AG04450 (cell line): ENCODE measurements at regions not wholly inside any gene's neighbourhood (a gene's known extent, or its start where the extent isn't known, plus 50 kb on each side); places are given as distances from the start of the nearest gene placed in this dataset.

Experiments used
- CTCF ChIA-PET: fragments of 300-600, 350-600 bp; formaldehyde crosslinking; extraction: SDS; loops from one replicate; lab custom pipeline; 2022; ENCODE audit warnings: antibody characterized with exemption, inconsistent platforms; lab: Charles Lee
- POLR2A ChIA-PET: fragments of 350-600 bp; formaldehyde crosslinking; extraction: SDS; loops from one replicate; lab custom pipeline; 2021; ENCODE audit warnings: antibody characterized with exemption, inconsistent platforms; lab: Yijun Ruan, JAX
- DNase-seq: peaks from one replicate; pipeline ENCODE4 v3.0.0-alpha.2; 2011; ENCODE audit warnings: low read depth, low spot score
- H3K27ac ChIP-seq: one replicate; pipeline ENCODE4 v1.5.1; 2012; ENCODE audit warnings: low read depth, low read length, control low read depth
- H3K27me3 ChIP-seq: one replicate; pipeline ENCODE4 v1.6.0; 2012; ENCODE audit warnings: low read length; ENCODE audit not compliant: control insufficient read depth, insufficient read depth
- H3K4me3 ChIP-seq: 2 replicates; pipeline ENCODE4 v1.5.1; 2011; ENCODE audit warnings: mild to moderate bottlenecking, low read depth, low read length, control low read depth
- H3K9me3 ChIP-seq: 2 replicates; pipeline ENCODE4 v1.5.1; 2012; ENCODE audit warnings: low read length; ENCODE audit not compliant: control insufficient read depth, insufficient read depth
- CTCF ChIP-seq: IDR thresholded peaks from 2 replicates; pipeline ENCODE4 v1.5.1; 2011; ENCODE audit warnings: low read depth, low read length, control low read depth, inconsistent platforms

GRCh38 chr3:87052499-87053260, 61.7 kb upstream of the VGLL3 start:
- H3K27ac ChIP-seq, result no peak overlapping the region
- POLR2A ChIA-PET, result no interaction called here
- CTCF ChIA-PET, result no interaction called here
- no peaks in the 10 kb centered on the region for H3K9me3 ChIP-seq
- H3K4me3 ChIP-seq, result peak overlapping the region; percentile 33
- no peak for TF ChIP-seq CTCF
- no peaks in the 10 kb centered on the region for H3K27me3 ChIP-seq
- no peak for DNase-seq

- Histone ChIP-seq H3K27ac (no peak overlapping the region), H3K9me3 (no peaks in the 10 kb centered on the region), H3K27me3 (peaks cover 3% of the 10 kb centered on the region), H3K4me3 (no peak overlapping the region)
- TF ChIP-seq CTCF, result no peak
- CTCF ChIA-PET, result no interaction called here
- DNase-seq, result no peak
- POLR2A ChIA-PET, result no interaction called here
These were observed 56.9 kb upstream of the VGLL3 start for GRCh38 chr3:87047852-87048251.

- no peak for DNase-seq
- no peak overlapping the region for H3K4me3 ChIP-seq
- H3K9me3 ChIP-seq, result no peaks in the 10 kb centered on the region
- H3K27me3 ChIP-seq, result peaks cover 3% of the 10 kb centered on the region
- POLR2A ChIA-PET, result no interaction called here
- TF ChIP-seq CTCF, result no peak
- CTCF ChIA-PET, result no interaction called here
- no peak overlapping the region for H3K27ac ChIP-seq
These were observed 55.3 kb upstream of the VGLL3 start for GRCh38 chr3:87046241-87046640.

- Histone ChIP-seq H3K4me3 (no peak overlapping the region), H3K27me3 (peaks cover 3% of the 10 kb centered on the region), H3K9me3 (no peaks in the 10 kb centered on the region), H3K27ac (no peak overlapping the region)
- no peak for DNase-seq
- ChIA-PET POLR2A (no interaction called here), CTCF (interaction anchor here (1.0 kb wide), 1 partner anchor 39 kb away, joined by 6 read pairs; no protein-coding TSS in a partner anchor)
- no peak for TF ChIP-seq CTCF
These were observed 54.5 kb upstream of the VGLL3 start for GRCh38 chr3:87045473-87045872.

GRCh38 chr3:87044846-87045245, 53.9 kb upstream of the VGLL3 start:
- ChIA-PET CTCF (interaction anchor here (1.0 kb wide), 1 partner anchor 38 kb away, joined by 6 read pairs; no protein-coding TSS in a partner anchor), POLR2A (no interaction called here)
- TF ChIP-seq CTCF, result no peak
- Histone ChIP-seq H3K27me3 (peaks cover 3% of the 10 kb centered on the region), H3K9me3 (no peaks in the 10 kb centered on the region), H3K4me3 (no peak overlapping the region), H3K27ac (no peak overlapping the region)
- no peak for DNase-seq
